K562 (cell line): ENCODE measurements at regions not wholly inside any gene's neighbourhood (a gene's known extent, or its start where the extent isn't known, plus 50 kb on each side); places are given as distances from the start of the nearest gene placed in this dataset.
A peak's percentile ranks its signal among the peaks of the same experiment; 100 is the strongest.

Experiments used
- ATAC-seq: fragments of 200-7000 bp; cut with Tn5 transposase; 3 replicates; pipeline ENCODE4 v1.9.1; 2020; ENCODE audit warnings: moderate library complexity
- BruUV-seq: library from RNA; stranded (reverse); fragments of 400-500 nt; replicated peaks from 2 replicates; lab custom pipeline; 2021; lab: Mats Ljungman, UMichigan
- CTCF ChIA-PET: fragments of 300-600 bp; formaldehyde crosslinking; extraction: SDS; loops from one replicate; lab custom pipeline; 2021; ENCODE audit warnings: low intra/inter-chr PET ratio; lab: Yijun Ruan, JAX
- POLR2A ChIA-PET: fragments of 300-600, 350-650 bp; sonication (Branson Sonifier 250); formaldehyde crosslinking; extraction: SDS; loops from one replicate; lab custom pipeline; 2021; ENCODE audit warnings: antibody characterized with exemption, inconsistent platforms; lab: Yijun Ruan, JAX
- DNase-seq, 4 experiments: peaks; one replicate each; pipeline versions ENCODE4 v3.0.0 to v3.0.0-alpha.2; 2011 to 2018; ENCODE audit warnings: low spot score in 3 of 4, mixed read lengths in 3 of 4; ENCODE audit errors: extremely low read depth in 1 of 4
- FAIRE-seq: peaks from 2 replicates; lab custom pipeline; 2011; peaks lifted over from hg19 to GRCh38; lab: Jason Lieb, UNC
- H2AFZ ChIP-seq: 2 replicates; pipeline ENCODE4 v1.6.0; 2011; ENCODE audit warnings: low read depth, low read length, control low read depth, inconsistent platforms
- H3K27ac ChIP-seq: fragments of 200-600 bp; 3 replicates; pipeline ENCODE4 v1.8.0; 2011; ENCODE audit warnings: low read depth, mild to moderate bottlenecking, control low read depth, inconsistent platforms, low read length, moderate library complexity, mixed read lengths; ENCODE audit errors: extremely low read depth
- H3K27me3 ChIP-seq, 2 experiments: fragments of 300-600 bp in 1 of 2; 2 replicates in 1 of 2; 3 replicates in 1 of 2; pipeline versions ENCODE4 v1.6.0 to v1.8.0; 2011; ENCODE audit warnings: inconsistent platforms in 2 of 2, low read length in 2 of 2, mild to moderate bottlenecking in 1 of 2, mixed read lengths in 1 of 2, moderate library complexity in 1 of 2; ENCODE audit not compliant: control insufficient read depth in 2 of 2, insufficient read depth in 2 of 2
- H3K36me3 ChIP-seq: fragments of 300-600 bp; 3 replicates; pipeline ENCODE4 v1.8.0; 2011; ENCODE audit warnings: mild to moderate bottlenecking, low read length, inconsistent platforms; ENCODE audit not compliant: control insufficient read depth, insufficient read depth
- H3K4me1 ChIP-seq, 2 experiments: fragments of 200-600 bp in 1 of 2; replicated peaks in 1 of 2; 2 replicates in 1 of 2; 3 replicates in 1 of 2; pipeline versions ENCODE4 v1.5.1 to v1.8.0; 2011; ENCODE audit warnings: inconsistent platforms in 2 of 2, low read length in 2 of 2, mild to moderate bottlenecking in 1 of 2, mixed read lengths in 1 of 2, moderate library complexity in 1 of 2; ENCODE audit not compliant: control insufficient read depth in 2 of 2, insufficient read depth in 2 of 2
- H3K4me2 ChIP-seq: 2 replicates; pipeline ENCODE4 v1.6.1; 2011; ENCODE audit warnings: low read length, control low read depth, inconsistent platforms, mixed read lengths; ENCODE audit not compliant: insufficient read depth
- H3K4me3 ChIP-seq: fragments of 200-600 bp; sonication (generic), shearing (Covaris generic); 2 replicates; pipeline ENCODE4 v1.5.1; 2016; ENCODE audit warnings: control low read depth, inconsistent platforms
- H3K79me2 ChIP-seq: fragments of 200-600 bp; 3 replicates; pipeline ENCODE4 v1.8.0; 2011; ENCODE audit warnings: low read length, inconsistent platforms; ENCODE audit not compliant: control insufficient read depth, insufficient read depth
- H3K9ac ChIP-seq, 2 experiments: 2 replicates each; pipeline versions ENCODE4 v1.6.0 to v1.6.1; 2011; ENCODE audit warnings: low read depth in 2 of 2, low read length in 2 of 2, control low read depth in 1 of 2, inconsistent platforms in 1 of 2, mild to moderate bottlenecking in 1 of 2, mixed read lengths in 1 of 2; ENCODE audit not compliant: insufficient read depth in 1 of 2
- H3K9me1 ChIP-seq: one replicate; pipeline ENCODE4 v1.6.0; 2011; ENCODE audit warnings: inconsistent platforms, mild to moderate bottlenecking, low read length, moderate library complexity; ENCODE audit not compliant: control insufficient read depth, insufficient read depth
- H3K9me3 ChIP-seq: replicated peaks from 2 replicates; pipeline ENCODE4 v1.5.1; 2011; ENCODE audit warnings: low read depth, low read length, inconsistent platforms; ENCODE audit not compliant: control insufficient read depth, insufficient read depth
- H4K20me1 ChIP-seq: replicated peaks from 2 replicates; pipeline ENCODE4 v1.6.1; 2011; ENCODE audit warnings: low read length, inconsistent platforms, mixed read lengths; ENCODE audit not compliant: control insufficient read depth, insufficient read depth
- ADNP ChIP-seq: fragments of 200-800 bp; sonication (Bioruptor generic); IDR thresholded peaks from 2 replicates; pipeline ENCODE4 v1.6.1; 2016; ENCODE audit warnings: missing genetic modification characterization, missing compliant biosample characterization
- MYC ChIP-seq, 2 experiments: fragments of 250-450 bp in 1 of 2; sonication (Bioruptor Pico) in 1 of 2; IDR thresholded peaks; 2 replicates each; pipeline versions ENCODE4 v1.5.1 to v1.6.1; 2012 to 2021; ENCODE audit warnings: low read depth in 2 of 2, borderline replicate concordance in 1 of 2, improper control_type of control experiment in 1 of 2, low read length in 1 of 2, mild to moderate bottlenecking in 1 of 2, moderate library complexity in 1 of 2
- WGBS: fragments of 100-300 bp; shearing (Covaris generic); methylation state at CpG from one replicate; pipeline ENCODE4 v1.1.6; 2016; ENCODE audit warnings: low coverage, mixed read lengths; ENCODE audit not compliant: insufficient coverage; ENCODE audit errors: missing lambda C conversion rate; 5-methylcytosine and 5-hydroxymethylcytosine counted together
- in situ Hi-C: fragments of 300-500 bp; cut with MboI; formaldehyde crosslinking; loops from 4 replicates; pipeline ENCODE4 v1.15.0; 2018; ENCODE audit warnings: inconsistent platforms, mixed read lengths
- intact Hi-C: fragments of 100-400 bp; cut with micrococcal nuclease; formaldehyde crosslinking; loops from 2 replicates; pipeline ENCODE4 v1.14.2; 2022
- TF ChIP-seq, protein P1 (sequence below): fragments of 450-650 bp; IDR thresholded peaks from 2 replicates; pipeline ENCODE4 v1.6.1; 2016
- TF ChIP-seq, protein P2 (sequence below): fragments of 250-450 bp; sonication (Bioruptor Pico); IDR thresholded peaks from 2 replicates; pipeline ENCODE4 v1.5.0; 2021; ENCODE audit warnings: mild to moderate bottlenecking, moderate library complexity
- TF ChIP-seq, protein P3 (sequence below): sonication (generic); formaldehyde crosslinking; IDR thresholded peaks from 2 replicates; pipeline ENCODE4 v1.4.0; 2020; ENCODE audit warnings: mild to moderate bottlenecking, missing genetic modification reagents

DNA sequence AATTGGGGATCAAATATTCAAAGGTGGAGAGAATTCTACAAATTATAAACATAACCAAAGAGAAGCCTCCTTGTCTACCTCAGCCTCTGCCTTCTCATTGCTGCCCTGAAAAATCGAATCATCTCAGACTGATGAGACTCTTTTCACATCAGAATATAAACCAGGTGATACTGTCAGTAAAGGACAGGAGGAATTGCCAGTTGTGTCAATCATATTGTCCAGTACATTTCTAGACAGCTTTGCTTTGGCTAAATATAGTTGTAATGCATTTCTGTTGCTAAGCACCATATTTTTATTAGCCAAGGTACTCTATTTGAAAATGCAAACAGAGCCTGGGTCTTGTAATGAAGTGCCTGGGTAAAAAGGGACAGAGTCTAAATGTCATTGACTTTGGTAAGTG lies 92.6 kb upstream of the TLK1 start:
- TF ChIP-seq, protein P1, sequence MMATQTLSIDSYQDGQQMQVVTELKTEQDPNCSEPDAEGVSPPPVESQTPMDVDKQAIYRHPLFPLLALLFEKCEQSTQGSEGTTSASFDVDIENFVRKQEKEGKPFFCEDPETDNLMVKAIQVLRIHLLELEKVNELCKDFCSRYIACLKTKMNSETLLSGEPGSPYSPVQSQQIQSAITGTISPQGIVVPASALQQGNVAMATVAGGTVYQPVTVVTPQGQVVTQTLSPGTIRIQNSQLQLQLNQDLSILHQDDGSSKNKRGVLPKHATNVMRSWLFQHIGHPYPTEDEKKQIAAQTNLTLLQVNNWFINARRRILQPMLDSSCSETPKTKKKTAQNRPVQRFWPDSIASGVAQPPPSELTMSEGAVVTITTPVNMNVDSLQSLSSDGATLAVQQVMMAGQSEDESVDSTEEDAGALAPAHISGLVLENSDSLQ: peak; percentile 33; the same call in 1 of the 2 replicates
- TF ChIP-seq ADNP: no peak
- H3K27me3 ChIP-seq: 0 out of 5 replicates have a peak, but pooled peaks cover 0 to 2% of the 10 kb centered on the region in 2 experiments
- POLR2A ChIA-PET: interaction anchor here (0.8 to 1.1 kb wide), 2 partner anchors 9 to 41 kb away, joined by 4 read pairs; no protein-coding TSS in a partner anchor
- no TSS peak for BruUV-seq
- H3K9me1 ChIP-seq: no peaks in the 10 kb centered on the region
- H3K36me3 ChIP-seq: no peaks in the 10 kb centered on the region
- H2AFZ ChIP-seq: 0 out of 2 replicates have a peak overlapping the region, but pooled peaks have one; percentile 5
- 0% methylated on average over 1 of the region's 1 CpG for WGBS
- H3K79me2 ChIP-seq: no peaks in the 10 kb centered on the region
- H3K4me1 ChIP-seq: peaks cover 0 to 3% of the 10 kb centered on the region in 2 experiments; a peak in 4 of 5 replicates
- DNase-seq (no peak), FAIRE-seq (peak; percentile 62), ATAC-seq (no peak)
- H4K20me1 ChIP-seq: no peaks in the 10 kb centered on the region
- CTCF ChIA-PET: no interaction called here
- in situ Hi-C loops: no loop called here
- no peak overlapping the region for H3K27ac ChIP-seq
- H3K9me3 ChIP-seq: no peaks in the 10 kb centered on the region
- no peak overlapping the region for H3K4me2 ChIP-seq
- no peak overlapping the region for H3K4me3 ChIP-seq
- intact Hi-C loops: loop anchor here (5.0 kb wide), 1 partner anchor 164 kb away; no protein-coding TSS in a partner anchor
- H3K9ac ChIP-seq: no peak overlapping the region

DNA sequence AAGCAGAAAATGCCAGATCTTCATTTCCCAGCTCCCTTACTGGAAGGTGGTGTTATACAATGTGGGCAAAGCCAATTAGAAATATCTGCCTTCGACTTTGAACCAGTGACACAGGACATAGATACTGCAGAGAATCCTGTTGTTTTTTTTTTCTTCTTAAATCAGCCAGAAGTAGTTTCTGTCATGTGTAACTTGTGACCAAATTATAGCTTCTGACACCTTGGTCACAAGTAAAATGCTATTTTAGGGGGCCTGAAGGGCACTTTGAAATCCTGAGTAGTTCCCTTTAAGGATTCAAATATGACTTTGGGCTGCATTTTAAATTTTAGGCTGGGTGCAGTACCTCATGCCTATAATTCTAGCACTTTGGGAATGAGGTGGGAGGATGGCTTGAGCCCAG lies 89.0 kb upstream of the TLK1 start:
- POLR2A ChIA-PET: interaction anchor here (0.5 to 2.0 kb wide), 7 partner anchors 11 to 1161 kb away, joined by 3 to 9 read pairs (median 4); partner anchors contain the start of genes DCAF17 and METTL8
- H2AFZ ChIP-seq: no peak overlapping the region
- H3K9ac ChIP-seq: no peak overlapping the region
- in situ Hi-C loops (no loop called here), intact Hi-C loops (loop anchor here (5.0 kb wide), 1 partner anchor 168 kb away; no protein-coding TSS in a partner anchor)
- no peak overlapping the region for H3K4me3 ChIP-seq
- no peak for DNase-seq
- BruUV-seq: no TSS peak
- peaks cover 10% of the 10 kb centered on the region for H3K9me3 ChIP-seq
- no peak for ATAC-seq
- CTCF ChIA-PET: interaction anchor here (0.7 kb wide), 1 partner anchor 35 kb away, joined by 3 read pairs; no protein-coding TSS in a partner anchor
- FAIRE-seq: no peak
- no peaks in the 10 kb centered on the region for H3K9me1 ChIP-seq
- no peaks in the 10 kb centered on the region for H4K20me1 ChIP-seq
- WGBS: 11% methylated on average over 1 of the region's 1 CpG
- H3K36me3 ChIP-seq: no peaks in the 10 kb centered on the region
- H3K27me3 ChIP-seq: 0 out of 5 replicates have a peak, but pooled peaks cover 0 to 2% of the 10 kb centered on the region in 2 experiments
- H3K4me1 ChIP-seq: peaks cover 0 to 14% of the 10 kb centered on the region in 2 experiments; a peak in 4 of 5 replicates
- H3K27ac ChIP-seq: no peak overlapping the region
- no peak overlapping the region for H3K4me2 ChIP-seq
- no peaks in the 10 kb centered on the region for H3K79me2 ChIP-seq
- TF ChIP-seq, protein P2, sequence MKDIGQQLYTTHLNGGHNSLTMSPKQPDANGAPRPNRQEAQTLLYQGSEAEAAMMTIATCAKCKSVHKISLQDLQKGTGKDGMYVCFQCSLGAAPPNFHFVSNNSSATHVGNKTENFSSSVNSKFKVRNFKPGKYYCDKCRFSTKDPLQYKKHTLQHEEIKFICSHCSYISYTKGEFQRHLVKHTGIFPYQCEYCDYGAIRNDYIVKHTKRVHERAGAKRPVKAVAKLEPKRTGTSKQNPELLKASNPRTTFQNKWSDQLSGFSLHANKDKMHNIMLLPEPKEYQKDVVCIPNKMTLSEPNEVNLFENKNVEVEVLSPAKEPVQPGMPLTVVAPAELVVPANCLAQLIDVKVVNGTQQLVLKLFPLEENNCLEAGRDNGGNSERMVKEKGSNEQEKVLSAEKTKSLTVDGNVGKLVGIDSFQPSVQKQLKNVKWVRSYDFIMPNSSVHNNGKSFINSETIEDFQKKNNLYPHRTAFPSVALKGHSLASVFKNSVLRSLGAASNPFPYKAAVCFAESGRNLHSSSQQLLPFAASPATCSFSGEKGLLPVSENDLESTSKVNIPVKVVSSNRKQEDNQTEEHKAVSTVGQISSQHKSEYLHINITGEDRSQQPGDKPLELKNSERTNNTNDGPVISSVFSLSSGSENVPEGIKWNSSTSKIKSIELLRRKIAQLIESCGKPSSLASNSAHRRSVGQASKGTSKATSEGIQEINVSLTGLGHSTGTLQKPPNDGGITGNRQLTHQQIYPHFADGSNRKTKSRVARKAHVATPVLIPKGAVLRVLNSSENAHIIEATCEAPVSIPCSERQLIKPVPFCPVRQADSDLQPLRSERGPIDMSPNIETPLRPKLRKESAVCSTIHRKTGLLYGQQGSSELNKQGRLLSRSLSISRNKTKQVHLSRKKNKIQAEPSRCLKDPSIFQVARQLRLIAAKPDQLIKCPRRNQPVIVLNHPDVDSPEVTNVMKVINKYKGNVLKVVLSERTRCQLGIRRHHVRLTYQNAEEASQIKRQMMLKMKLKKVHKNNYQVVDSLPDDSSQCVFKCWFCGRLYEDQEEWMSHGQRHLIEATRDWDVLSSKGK (CRISPR knock-in tag): no peak
- TF ChIP-seq, protein P3, sequence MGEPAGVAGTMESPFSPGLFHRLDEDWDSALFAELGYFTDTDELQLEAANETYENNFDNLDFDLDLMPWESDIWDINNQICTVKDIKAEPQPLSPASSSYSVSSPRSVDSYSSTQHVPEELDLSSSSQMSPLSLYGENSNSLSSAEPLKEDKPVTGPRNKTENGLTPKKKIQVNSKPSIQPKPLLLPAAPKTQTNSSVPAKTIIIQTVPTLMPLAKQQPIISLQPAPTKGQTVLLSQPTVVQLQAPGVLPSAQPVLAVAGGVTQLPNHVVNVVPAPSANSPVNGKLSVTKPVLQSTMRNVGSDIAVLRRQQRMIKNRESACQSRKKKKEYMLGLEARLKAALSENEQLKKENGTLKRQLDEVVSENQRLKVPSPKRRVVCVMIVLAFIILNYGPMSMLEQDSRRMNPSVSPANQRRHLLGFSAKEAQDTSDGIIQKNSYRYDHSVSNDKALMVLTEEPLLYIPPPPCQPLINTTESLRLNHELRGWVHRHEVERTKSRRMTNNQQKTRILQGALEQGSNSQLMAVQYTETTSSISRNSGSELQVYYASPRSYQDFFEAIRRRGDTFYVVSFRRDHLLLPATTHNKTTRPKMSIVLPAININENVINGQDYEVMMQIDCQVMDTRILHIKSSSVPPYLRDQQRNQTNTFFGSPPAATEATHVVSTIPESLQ (CRISPR knock-in tag): no peak
- TF ChIP-seq MYC (IDR thresholded peaks at IDR 0.05; ENCODE audit: low read depth, low read length): no peak
- no peak for TF ChIP-seq MYC (CRISPR knock-in tag; IDR thresholded peaks at IDR 0.05; ENCODE audit: borderline replicate concordance, low read depth)
